ENCODE measurements at regions not wholly inside any gene's neighbourhood (a gene's known extent, or its start where the extent isn't known, plus 50 kb on each side); places are given as distances from the start of the nearest gene placed in this dataset.

- TF ChIP-seq CTCF (IDR thresholded peaks at IDR 0.05 in 2 of 3, conservative IDR thresholded peaks at IDR 0.05 in 1 of 3; ENCODE audit: borderline replicate concordance in 1 of 3, insufficient read depth in 1 of 3, low read depth in 2 of 3, low read length in 2 of 3), result no peak
- no peak for TF ChIP-seq CEBPB (IDR thresholded peaks at IDR 0.05; ENCODE audit: low read depth)
- no peak for TF ChIP-seq EZH2 (IDR thresholded peaks at IDR 0.05)
- TF ChIP-seq POLR2A (IDR thresholded peaks at IDR 0.05; ENCODE audit: borderline replicate concordance, extremely low read depth, insufficient read depth, insufficient read length), result no peak
- TF ChIP-seq FOSL1 (IDR thresholded peaks at IDR 0.05; ENCODE audit: low read depth), result no peak
These were observed 93.2 kb upstream of the ALX4 start for GRCh38 chr11:44403176-44403575.

Data from HCT116 (cell line).